ENCODE measurements at regions not wholly inside any gene's neighbourhood (a gene's known extent, or its start where the extent isn't known, plus 50 kb on each side); places are given as distances from the start of the nearest gene placed in this dataset.
A peak's percentile ranks its signal among the peaks of the same experiment; 100 is the strongest.

GRCh38 chr3:150117076-150117475 lies 146.4 kb upstream of the PFN2 start:
- DNase-seq (no peak), ATAC-seq (no peak)
- H3K4me1 ChIP-seq (ENCODE audit: insufficient read depth, low read length) = peaks cover 7% of the 10 kb centered on the region; the same call in 1 of the 2 replicates
- no peaks in the 10 kb centered on the region for H3K36me3 ChIP-seq (ENCODE audit: low read depth, low read length)
- H3K9me2 ChIP-seq (replicated peaks; ENCODE audit: low read length) = no peaks in the 10 kb centered on the region
- no peak overlapping the region for H3K9ac ChIP-seq (ENCODE audit: low read length)
- H3K27ac ChIP-seq (ENCODE audit: low read length) = no peak overlapping the region
- intact Hi-C loops (cut with micrococcal nuclease) = no loop called here
- ChIA-PET CTCF (no interaction called here), POLR2A (ENCODE audit: unreplicated experiment) (no interaction called here)
- H3K27me3 ChIP-seq (ENCODE audit: low read length) = no peaks in the 10 kb centered on the region
- TF ChIP-seq EZH2 (IDR thresholded peaks at IDR 0.05; ENCODE audit: low read length, unreplicated experiment) (no peak), EZH2phosphoT487 (IDR thresholded peaks at IDR 0.05; ENCODE audit: borderline replicate concordance, low read length) (no peak), CTCF (conservative IDR thresholded peaks at IDR 0.05; ENCODE audit: low read depth, low read length) (no peak)
- H2AFZ ChIP-seq (ENCODE audit: low read length) = no peak overlapping the region
- no TSS peak for BruUV-seq (replicated peaks)
- no peak overlapping the region for H3K4me3 ChIP-seq (ENCODE audit: low read length)
- H4K20me1 ChIP-seq (ENCODE audit: low read length) = no peaks in the 10 kb centered on the region
- no peaks in the 10 kb centered on the region for H3K9me3 ChIP-seq (ENCODE audit: low read length)
- H3K79me2 ChIP-seq (ENCODE audit: low read length) = no peaks in the 10 kb centered on the region
- H3K4me2 ChIP-seq (ENCODE audit: low read length) = no peak overlapping the region
- H3F3A ChIP-seq (ENCODE audit: low read length, unreplicated experiment) = no peaks in the 10 kb centered on the region

- Histone ChIP-seq H3K4me1 (ENCODE audit: insufficient read depth, low read length) (peaks cover 7% of the 10 kb centered on the region; the same call in 1 of the 2 replicates), H3K4me3 (ENCODE audit: low read length) (no peak overlapping the region), H3K27me3 (ENCODE audit: low read length) (no peaks in the 10 kb centered on the region), H3K36me3 (ENCODE audit: low read depth, low read length) (no peaks in the 10 kb centered on the region), H3F3A (ENCODE audit: low read length, unreplicated experiment) (no peaks in the 10 kb centered on the region), H4K20me1 (ENCODE audit: low read length) (no peaks in the 10 kb centered on the region), H3K4me2 (ENCODE audit: low read length) (no peak overlapping the region), H3K9me3 (ENCODE audit: low read length) (no peaks in the 10 kb centered on the region), H3K79me2 (ENCODE audit: low read length) (no peaks in the 10 kb centered on the region), H3K27ac (ENCODE audit: low read length) (no peak overlapping the region), H3K9ac (ENCODE audit: low read length) (no peak overlapping the region), H2AFZ (ENCODE audit: low read length) (no peak overlapping the region), H3K9me2 (replicated peaks; ENCODE audit: low read length) (no peaks in the 10 kb centered on the region)
- ChIA-PET POLR2A (ENCODE audit: unreplicated experiment) (no interaction called here), CTCF (no interaction called here)
- no TSS peak for BruUV-seq (replicated peaks)
- intact Hi-C loops (cut with micrococcal nuclease) = no loop called here
- TF ChIP-seq CTCF (conservative IDR thresholded peaks at IDR 0.05; ENCODE audit: low read depth, low read length) = no peak
- ATAC-seq (no peak), DNase-seq (no peak)
Observed at GRCh38 chr3:150116196-150116595, 145.5 kb upstream of the PFN2 start.

- Histone ChIP-seq H3K4me1 (ENCODE audit: insufficient read depth, low read length) (peaks cover 7% of the 10 kb centered on the region; the same call in 1 of the 2 replicates), H3K9ac (ENCODE audit: low read length) (no peak overlapping the region), H4K20me1 (ENCODE audit: low read length) (no peaks in the 10 kb centered on the region), H3K79me2 (ENCODE audit: low read length) (no peaks in the 10 kb centered on the region), H3K36me3 (ENCODE audit: low read depth, low read length) (no peaks in the 10 kb centered on the region), H3K4me3 (ENCODE audit: low read length) (no peak overlapping the region), H3K27me3 (ENCODE audit: low read length) (no peaks in the 10 kb centered on the region), H3K9me2 (replicated peaks; ENCODE audit: low read length) (no peaks in the 10 kb centered on the region), H3K9me3 (ENCODE audit: low read length) (no peaks in the 10 kb centered on the region), H3K4me2 (ENCODE audit: low read length) (no peak overlapping the region), H3K27ac (ENCODE audit: low read length) (no peak overlapping the region), H3F3A (ENCODE audit: low read length, unreplicated experiment) (no peaks in the 10 kb centered on the region), H2AFZ (ENCODE audit: low read length) (peak overlapping the region; percentile 36; the same call in 1 of the 2 replicates)
- DNase-seq = peak; percentile 30
- POLR2A ChIA-PET (ENCODE audit: unreplicated experiment) = no interaction called here
- peak; percentile 60 for ATAC-seq
- CTCF ChIA-PET = no interaction called here
- TF ChIP-seq EZH2phosphoT487 (IDR thresholded peaks at IDR 0.05; ENCODE audit: borderline replicate concordance, low read length) = no peak
- no peak for TF ChIP-seq CTCF (conservative IDR thresholded peaks at IDR 0.05; ENCODE audit: low read depth, low read length)
- no peak for TF ChIP-seq EZH2 (IDR thresholded peaks at IDR 0.05; ENCODE audit: low read length, unreplicated experiment)
- intact Hi-C loops (cut with micrococcal nuclease) = no loop called here
- no TSS peak for BruUV-seq (replicated peaks)
Observed at GRCh38 chr3:150114873-150115540, 144.3 kb upstream of the PFN2 start.
